CMK (cell line): ENCODE measurements at regions not wholly inside any gene's neighbourhood (a gene's known extent, or its start where the extent isn't known, plus 50 kb on each side); places are given as distances from the start of the nearest gene placed in this dataset.
"Not testable (repeated sequence)": the region's sequence is repeated elsewhere in the genome, so short reads cannot be mapped to it uniquely, and the experiment has no call there.

ENCODE experiments used
- DNase-seq: peaks from one replicate; pipeline ENCODE4 v3.0.0-alpha.2; 2010; ENCODE audit warnings: low read depth

GRCh38 chr22:33139937-33140336 is 81.8 kb upstream of the SYN3 start:
- DNase-seq, result no peak

GRCh38 chr22:33138333-33138732 is 80.2 kb upstream of the SYN3 start:
- not testable (repeated sequence) for DNase-seq

GRCh38 chr22:33130473-33130872 is 72.3 kb upstream of the SYN3 start:
- no peak for DNase-seq

DNA sequence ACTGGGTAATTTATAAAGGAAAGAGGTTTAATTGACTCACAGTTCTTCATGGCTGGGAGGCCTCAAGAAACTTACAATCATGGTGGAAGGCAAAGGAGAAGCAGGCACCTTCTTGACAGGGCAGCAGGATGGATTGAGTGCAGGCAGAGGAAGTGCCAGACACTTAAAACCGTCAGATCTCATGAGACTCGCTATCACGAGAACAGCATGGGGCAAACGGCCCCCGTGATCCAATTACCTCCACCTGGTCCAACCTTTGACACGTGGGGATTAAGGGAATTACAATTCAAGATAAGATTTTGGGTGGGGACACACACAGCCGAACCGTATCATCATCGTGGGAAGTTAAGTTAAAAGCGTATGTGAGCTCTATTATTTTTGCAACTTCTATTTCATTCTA is 71.4 kb upstream of the SYN3 start:
- no peak for DNase-seq

DNA sequence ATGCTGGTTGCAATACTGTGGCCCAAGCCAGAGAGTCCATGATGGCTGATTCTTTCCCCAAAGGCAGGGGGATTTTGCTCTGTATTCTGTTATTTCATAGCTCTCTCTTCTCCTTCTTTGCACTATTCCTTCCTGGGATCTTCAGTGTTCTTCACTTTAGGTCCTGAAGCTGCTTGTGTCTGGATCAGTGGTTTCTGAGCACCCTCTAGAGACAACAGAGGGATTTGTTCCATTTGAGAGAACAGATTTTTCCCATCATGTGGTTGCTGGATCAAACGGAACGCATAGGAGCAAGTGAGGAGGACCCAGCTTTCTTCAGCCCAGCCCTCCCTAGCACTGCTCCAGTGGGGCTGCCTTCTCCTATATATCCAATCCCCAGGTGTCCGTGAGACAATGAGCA is 68.7 kb upstream of the SYN3 start:
- DNase-seq, result no peak

DNA sequence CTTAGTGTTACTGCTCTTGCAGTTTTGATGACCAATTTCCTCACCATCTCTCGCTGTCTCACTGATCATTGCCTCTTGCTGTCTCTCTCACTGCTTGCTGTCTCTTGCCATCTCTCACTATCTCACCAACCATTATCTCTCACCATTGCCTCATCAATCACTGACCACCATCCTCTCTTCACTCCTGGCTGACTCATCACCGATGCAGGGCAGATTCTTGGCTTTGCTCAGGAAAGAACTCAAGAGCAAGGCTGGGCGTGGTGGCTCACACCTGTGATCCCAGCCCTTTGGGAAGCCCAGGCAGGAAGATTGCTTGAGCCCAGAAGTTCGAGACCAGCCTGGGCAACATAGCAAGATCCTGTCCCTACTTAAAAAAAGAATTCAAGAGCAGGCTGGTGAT is 66.3 kb upstream of the SYN3 start:
- DNase-seq, result no peak

DNA sequence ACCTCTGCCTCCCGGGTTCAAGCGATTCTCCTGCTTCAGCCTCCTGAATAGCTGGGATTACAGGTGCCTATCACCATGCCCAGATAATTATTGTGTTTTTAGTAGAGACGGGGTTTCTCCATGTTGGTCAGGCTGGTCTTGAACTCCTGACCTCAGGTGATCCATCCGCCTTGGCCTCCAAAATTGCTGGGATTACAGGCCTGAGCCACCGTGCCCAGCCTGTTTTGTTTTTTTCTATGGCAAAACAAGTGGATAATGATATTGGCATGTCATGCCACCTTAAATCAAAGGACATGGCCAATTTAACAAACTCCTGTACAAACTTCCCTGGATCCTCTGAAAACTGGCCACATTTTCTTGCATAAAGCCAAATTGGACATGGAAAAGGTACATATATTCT is 64.3 kb upstream of the SYN3 start:
- DNase-seq, result peak; percentile 2

- DNase-seq, result no peak
Observed at GRCh38 chr22:33119044-33119443, 60.9 kb upstream of the SYN3 start.

DNA sequence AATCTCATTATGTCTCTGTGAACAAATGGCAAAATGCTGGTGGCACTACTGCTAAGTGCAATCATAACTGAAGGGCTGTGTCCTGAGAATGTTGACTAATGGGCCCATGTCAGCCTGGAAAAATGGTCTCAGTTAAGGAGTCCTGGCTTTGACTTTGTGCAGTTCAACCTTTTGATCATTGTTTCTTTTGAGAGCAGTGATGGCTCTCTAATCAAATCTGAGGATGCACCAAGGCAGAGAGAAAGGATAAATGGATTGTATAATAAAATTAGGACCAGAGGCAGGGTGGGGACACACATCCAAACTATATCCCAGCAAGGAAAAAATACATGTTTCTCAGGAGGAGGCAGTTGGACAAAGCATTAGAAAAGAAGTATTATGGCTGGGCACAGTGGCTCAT is 59.6 kb upstream of the SYN3 start:
- no peak for DNase-seq

DNA sequence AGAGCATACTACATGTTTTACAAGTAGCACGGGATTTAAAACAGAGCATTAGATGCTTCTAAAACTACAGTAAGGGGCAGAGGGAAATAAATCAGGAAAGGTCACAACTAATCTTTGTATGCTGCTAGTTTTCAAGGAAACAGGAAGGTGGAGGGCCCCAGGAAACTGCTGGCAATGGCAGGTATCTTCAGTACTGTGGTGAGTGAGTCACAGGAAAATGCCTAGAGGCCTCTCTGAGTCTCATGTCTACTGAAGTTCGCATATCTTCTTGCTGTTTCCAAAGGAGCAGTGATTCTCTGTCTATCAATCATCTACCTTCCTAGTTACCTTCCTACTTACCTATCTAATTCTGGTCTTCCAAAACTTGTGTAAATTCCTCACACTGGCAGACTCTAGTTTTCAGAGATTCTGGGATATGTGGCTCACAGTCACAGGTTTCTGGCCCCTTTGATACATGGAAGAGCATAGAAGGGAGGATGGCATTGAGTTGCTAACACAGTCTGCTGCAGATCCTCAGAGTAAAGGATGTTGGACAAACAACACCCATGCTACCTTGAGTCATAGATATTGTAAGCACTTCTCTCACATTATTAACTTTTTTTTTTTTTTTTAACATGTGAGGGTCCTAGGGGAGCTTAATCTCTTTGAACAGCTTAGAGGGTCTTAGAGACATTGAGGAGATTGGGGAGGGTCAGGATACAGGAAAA is 58.8 kb upstream of the SYN3 start:
- DNase-seq, result no peak

DNA sequence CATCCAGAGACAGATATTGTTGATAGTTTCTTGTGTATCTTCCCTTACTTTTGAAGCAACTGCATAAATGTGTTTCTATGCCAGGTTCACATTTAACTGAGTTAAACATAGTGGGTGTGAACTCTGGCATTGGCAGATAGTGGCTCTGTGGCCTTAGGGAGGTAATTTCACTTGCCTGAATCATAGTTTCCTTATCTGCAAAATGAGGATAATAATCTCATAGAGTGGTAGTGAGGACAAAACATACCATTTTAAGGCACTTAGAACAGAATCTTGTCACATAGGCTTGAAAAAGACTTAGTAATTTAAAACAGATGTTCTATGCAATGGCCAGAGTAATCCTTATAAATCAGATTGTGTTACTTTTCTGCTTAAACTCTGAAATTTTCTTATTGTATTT is 56.4 kb upstream of the SYN3 start:
- no peak for DNase-seq

GRCh38 chr22:33112580-33112979 is 54.4 kb upstream of the SYN3 start:
- DNase-seq, result no peak

DNA sequence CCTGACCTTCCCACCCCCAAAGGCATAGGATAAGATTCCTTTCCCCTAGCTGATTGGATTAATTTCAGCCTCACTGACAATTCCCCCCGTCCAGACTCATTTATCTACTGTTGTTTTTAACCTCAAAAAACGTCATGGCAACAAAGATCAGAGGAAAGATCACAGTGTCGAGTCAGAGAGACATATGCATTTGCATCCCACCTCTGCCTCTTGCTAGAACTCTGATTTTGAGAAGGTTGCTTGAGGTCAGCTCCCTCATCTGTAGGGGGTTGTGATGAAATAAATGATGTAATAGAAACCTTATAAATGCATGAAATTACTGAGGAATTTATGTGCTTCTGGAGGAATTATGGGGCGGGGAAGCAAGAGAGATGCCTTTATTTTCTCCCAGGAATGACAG is 53.3 kb upstream of the SYN3 start:
- no peak for DNase-seq

GRCh38 chr22:33110562-33111163 is 52.5 kb upstream of the SYN3 start:
- DNase-seq, result no peak

- DNase-seq, result no peak
Observed at GRCh38 chr22:33109514-33110430, 51.6 kb upstream of the SYN3 start.

DNA sequence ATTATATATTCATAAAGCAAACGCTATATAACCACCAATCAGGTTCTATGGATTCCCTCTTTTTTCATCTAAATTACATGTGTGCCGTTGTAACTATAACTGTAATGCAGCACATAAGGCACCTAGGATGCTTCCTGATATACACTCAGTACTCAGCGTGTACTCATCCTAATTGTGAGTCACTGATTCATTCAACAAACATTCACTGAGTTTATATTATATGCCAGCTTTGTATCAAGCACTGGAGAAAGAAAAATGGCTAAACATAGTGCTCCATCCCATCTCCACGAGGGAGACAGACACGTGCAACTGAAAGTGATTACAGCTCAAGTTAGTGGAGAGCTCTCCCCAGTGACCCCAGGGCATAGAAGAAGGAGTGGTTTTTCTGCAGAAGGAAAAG is 49.9 kb upstream of the SYN3 start:
- DNase-seq, result no peak
